HEK293 (cell line): ENCODE measurements at regions not wholly inside any gene's neighbourhood (a gene's known extent, or its start where the extent isn't known, plus 50 kb on each side); places are given as distances from the start of the nearest gene placed in this dataset.

Experiments used
- CTCF ChIA-PET: fragments of 350-600 bp; formaldehyde crosslinking; extraction: SDS; loops from one replicate; lab custom pipeline; 2021; ENCODE audit warnings: antibody characterized with exemption; lab: Yijun Ruan, JAX
- POLR2A ChIA-PET: fragments of 300-600 bp; formaldehyde crosslinking; extraction: SDS; loops from one replicate; lab custom pipeline; 2020; ENCODE audit warnings: antibody characterized with exemption, inconsistent platforms; lab: Yijun Ruan, JAX
- H3K27ac ChIP-seq: fragments of 200-500 bp; sonication (Bioruptor generic); 2 replicates; pipeline ENCODE4 v1.5.1; 2014; ENCODE audit warnings: low read depth, low read length, control low read depth, inconsistent platforms; ENCODE audit errors: extremely low read depth
- H3K36me3 ChIP-seq, 2 experiments: fragments of 200-500 bp in 1 of 2; sonication (Bioruptor generic) in 1 of 2; 1 replicate in 1 of 2; 2 replicates in 1 of 2; pipeline ENCODE4 v1.5.1; 2014 to 2017; ENCODE audit warnings: inconsistent platforms in 2 of 2, low read length in 2 of 2; ENCODE audit not compliant: control insufficient read depth in 2 of 2, insufficient read depth in 1 of 2
- H3K4me1 ChIP-seq: fragments of 200-500 bp; sonication (Bioruptor generic); 2 replicates; pipeline ENCODE4 v1.5.1; 2014; ENCODE audit warnings: mild to moderate bottlenecking, low read length, inconsistent platforms; ENCODE audit not compliant: control insufficient read depth, insufficient read depth
- H3K4me3 ChIP-seq: 2 replicates; pipeline ENCODE4 v1.5.1; 2011; ENCODE audit warnings: low read depth, mild to moderate bottlenecking, control low read depth, low read length, moderate library complexity
- H3K9me3 ChIP-seq: fragments of 200-500 bp; sonication (Bioruptor generic); 2 replicates; pipeline ENCODE4 v1.5.1; 2014; ENCODE audit warnings: low read depth, low read length, inconsistent platforms; ENCODE audit not compliant: control insufficient read depth, insufficient read depth
- GLIS2 ChIP-seq: fragments of 450-650 bp; formaldehyde crosslinking; IDR thresholded peaks from 2 replicates; pipeline ENCODE4 v1.5.1; 2016; ENCODE audit warnings: missing biosample characterization, missing genetic modification characterization
- KLF1 ChIP-seq: fragments of 450-650 bp; formaldehyde crosslinking; IDR thresholded peaks from 2 replicates; pipeline ENCODE4 v1.5.1; 2016; ENCODE audit warnings: missing biosample characterization, missing genetic modification characterization
- KLF8 ChIP-seq: fragments of 450-650 bp; formaldehyde crosslinking; IDR thresholded peaks from 2 replicates; pipeline ENCODE4 v1.5.1; 2016; ENCODE audit warnings: missing biosample characterization, missing genetic modification characterization
- MYNN ChIP-seq: fragments of 450-650 bp; formaldehyde crosslinking; IDR thresholded peaks from 2 replicates; pipeline ENCODE4 v1.5.1; 2016; ENCODE audit warnings: missing biosample characterization, missing genetic modification characterization, borderline replicate concordance
- PRDM10 ChIP-seq: fragments of 450-650 bp; formaldehyde crosslinking; IDR thresholded peaks from 2 replicates; pipeline ENCODE4 v1.5.1; 2016; ENCODE audit warnings: missing biosample characterization, missing genetic modification characterization
- SP2 ChIP-seq: fragments of 450-650 bp; formaldehyde crosslinking; IDR thresholded peaks from 2 replicates; pipeline ENCODE4 v1.5.1; 2016; ENCODE audit warnings: missing biosample characterization, missing genetic modification characterization
- TRIM28 ChIP-seq: IDR thresholded peaks from 2 replicates; pipeline ENCODE4 v1.6.1; 2011; ENCODE audit warnings: low read length, control low read depth, borderline replicate concordance
- YY2 ChIP-seq: fragments of 450-650 bp; formaldehyde crosslinking; IDR thresholded peaks from 2 replicates; pipeline ENCODE4 v1.5.1; 2016; ENCODE audit warnings: missing biosample characterization, missing genetic modification characterization
- ZBTB21 ChIP-seq: fragments of 450-650 bp; formaldehyde crosslinking; IDR thresholded peaks from 2 replicates; pipeline ENCODE4 v1.5.1; 2017; ENCODE audit warnings: missing biosample characterization, missing genetic modification characterization
- ZNF132 ChIP-seq: fragments of 450-650 bp; formaldehyde crosslinking; IDR thresholded peaks from 2 replicates; pipeline ENCODE4 v1.5.1; 2017; ENCODE audit warnings: missing biosample characterization, missing genetic modification characterization, borderline replicate concordance
- ZNF214 ChIP-seq: fragments of 450-650 bp; formaldehyde crosslinking; IDR thresholded peaks from 2 replicates; pipeline ENCODE4 v1.5.1; 2017; ENCODE audit warnings: missing biosample characterization, mild to moderate bottlenecking, missing genetic modification characterization, borderline replicate concordance
- ZNF354C ChIP-seq: fragments of 450-650 bp; formaldehyde crosslinking; IDR thresholded peaks from 2 replicates; pipeline ENCODE4 v1.5.1; 2016; ENCODE audit warnings: missing biosample characterization, missing genetic modification characterization, low read depth, borderline replicate concordance
- ZNF391 ChIP-seq: fragments of 450-650 bp; formaldehyde crosslinking; IDR thresholded peaks from 2 replicates; pipeline ENCODE4 v1.5.1; 2016; ENCODE audit warnings: low read depth, missing biosample characterization, missing genetic modification characterization, borderline replicate concordance
- ZNF423 ChIP-seq: fragments of 450-650 bp; formaldehyde crosslinking; IDR thresholded peaks from 2 replicates; pipeline ENCODE4 v1.5.1; 2016; ENCODE audit warnings: missing biosample characterization, missing genetic modification characterization
- ZNF433 ChIP-seq: fragments of 450-650 bp; formaldehyde crosslinking; IDR thresholded peaks from 2 replicates; pipeline ENCODE4 v1.5.1; 2016; ENCODE audit warnings: missing biosample characterization, missing genetic modification characterization, low read depth
- ZNF501 ChIP-seq: fragments of 450-650 bp; formaldehyde crosslinking; IDR thresholded peaks from 2 replicates; pipeline ENCODE4 v1.5.1; 2016; ENCODE audit warnings: missing biosample characterization, missing genetic modification characterization
- ZNF560 ChIP-seq: fragments of 450-650 bp; formaldehyde crosslinking; IDR thresholded peaks from 2 replicates; pipeline ENCODE4 v1.5.1; 2017; ENCODE audit warnings: missing biosample characterization, missing genetic modification characterization, borderline replicate concordance
- ZNF571 ChIP-seq: fragments of 450-650 bp; formaldehyde crosslinking; IDR thresholded peaks from 2 replicates; pipeline ENCODE4 v1.5.0; 2017; ENCODE audit warnings: missing biosample characterization, missing genetic modification characterization
- ZNF626 ChIP-seq: fragments of 450-650 bp; sonication (Bioruptor Pico); formaldehyde crosslinking; IDR thresholded peaks from 2 replicates; pipeline ENCODE4 v1.5.1; 2018; ENCODE audit warnings: missing biosample characterization, missing genetic modification characterization, inconsistent platforms
- ZNF658 ChIP-seq: fragments of 450-650 bp; formaldehyde crosslinking; IDR thresholded peaks from 2 replicates; pipeline ENCODE4; 2016; ENCODE audit warnings: missing biosample characterization, missing genetic modification characterization
- ZNF747 ChIP-seq: fragments of 450-650 bp; formaldehyde crosslinking; IDR thresholded peaks from 2 replicates; pipeline ENCODE4 v1.5.1; 2016; ENCODE audit warnings: missing biosample characterization, missing genetic modification characterization
- ZNF768 ChIP-seq: fragments of 450-650 bp; formaldehyde crosslinking; IDR thresholded peaks from 2 replicates; pipeline ENCODE4 v1.5.1; 2018; ENCODE audit warnings: missing biosample characterization, mild to moderate bottlenecking, missing genetic modification characterization
- ZNF776 ChIP-seq: fragments of 450-650 bp; formaldehyde crosslinking; IDR thresholded peaks from 2 replicates; pipeline ENCODE4 v1.5.0; 2017; ENCODE audit warnings: missing biosample characterization, missing genetic modification characterization, borderline replicate concordance
- ZSCAN23 ChIP-seq: fragments of 450-650 bp; formaldehyde crosslinking; IDR thresholded peaks from 2 replicates; pipeline ENCODE4 v1.5.1; 2016; ENCODE audit warnings: missing biosample characterization, missing genetic modification characterization
- TF ChIP-seq, protein P1 (sequence below): fragments of 450-650 bp; formaldehyde crosslinking; IDR thresholded peaks from 2 replicates; pipeline ENCODE4 v1.5.1; 2016; ENCODE audit warnings: missing biosample characterization, missing genetic modification characterization
- TF ChIP-seq, protein P2 (sequence below): fragments of 450-650 bp; formaldehyde crosslinking; IDR thresholded peaks from 2 replicates; pipeline ENCODE4 v1.5.1; 2016; ENCODE audit warnings: missing biosample characterization, missing genetic modification characterization

DNA sequence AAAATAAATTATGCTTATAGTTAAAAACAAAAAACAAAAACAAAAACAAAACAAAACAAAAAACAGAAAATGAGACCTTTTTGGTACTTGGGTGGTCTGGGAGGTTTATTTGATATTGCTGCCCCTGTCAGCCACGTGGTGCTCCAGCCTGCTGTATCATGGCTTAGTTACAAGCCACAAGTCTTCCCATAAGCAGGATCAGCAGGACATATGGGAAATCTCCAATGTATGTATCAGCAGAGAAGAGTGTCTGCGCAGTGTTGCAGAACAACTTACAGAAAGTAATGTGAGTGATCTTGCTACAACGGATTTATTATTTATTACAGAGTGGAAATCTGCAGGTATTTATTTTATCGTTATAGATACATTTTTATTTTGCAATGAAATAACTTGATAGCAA lies 423.0 kb upstream of the TMPRSS15 start:
- TF ChIP-seq KLF1 (no peak), GLIS2 (tag by site-specific recombination) (no peak), ZNF354C (tag by site-specific recombination) (no peak), ZNF571 (tag by site-specific recombination) (no peak), ZNF391 (tag by site-specific recombination) (no peak), YY2 (no peak), ZBTB21 (no peak), TRIM28 (no peak), KLF8 (tag by site-specific recombination) (no peak), ZNF768 (tag by site-specific recombination) (no peak), ZNF776 (tag by site-specific recombination) (no peak), SP2 (no peak), ZNF433 (tag by site-specific recombination) (no peak), ZSCAN23 (no peak), ZNF747 (tag by site-specific recombination) (no peak), ZNF423 (tag by site-specific recombination) (no peak), ZNF658 (tag by site-specific recombination) (no peak), PRDM10 (tag by site-specific recombination) (no peak)
- TF ChIP-seq, protein P1, sequence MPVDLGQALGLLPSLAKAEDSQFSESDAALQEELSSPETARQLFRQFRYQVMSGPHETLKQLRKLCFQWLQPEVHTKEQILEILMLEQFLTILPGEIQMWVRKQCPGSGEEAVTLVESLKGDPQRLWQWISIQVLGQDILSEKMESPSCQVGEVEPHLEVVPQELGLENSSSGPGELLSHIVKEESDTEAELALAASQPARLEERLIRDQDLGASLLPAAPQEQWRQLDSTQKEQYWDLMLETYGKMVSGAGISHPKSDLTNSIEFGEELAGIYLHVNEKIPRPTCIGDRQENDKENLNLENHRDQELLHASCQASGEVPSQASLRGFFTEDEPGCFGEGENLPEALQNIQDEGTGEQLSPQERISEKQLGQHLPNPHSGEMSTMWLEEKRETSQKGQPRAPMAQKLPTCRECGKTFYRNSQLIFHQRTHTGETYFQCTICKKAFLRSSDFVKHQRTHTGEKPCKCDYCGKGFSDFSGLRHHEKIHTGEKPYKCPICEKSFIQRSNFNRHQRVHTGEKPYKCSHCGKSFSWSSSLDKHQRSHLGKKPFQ (tag by site-specific recombination): no peak
- POLR2A ChIA-PET: no interaction called here
- CTCF ChIA-PET: interaction anchor here (0.6 kb wide), 1 partner anchor 18 kb away, joined by 3 read pairs; no protein-coding TSS in a partner anchor

DNA sequence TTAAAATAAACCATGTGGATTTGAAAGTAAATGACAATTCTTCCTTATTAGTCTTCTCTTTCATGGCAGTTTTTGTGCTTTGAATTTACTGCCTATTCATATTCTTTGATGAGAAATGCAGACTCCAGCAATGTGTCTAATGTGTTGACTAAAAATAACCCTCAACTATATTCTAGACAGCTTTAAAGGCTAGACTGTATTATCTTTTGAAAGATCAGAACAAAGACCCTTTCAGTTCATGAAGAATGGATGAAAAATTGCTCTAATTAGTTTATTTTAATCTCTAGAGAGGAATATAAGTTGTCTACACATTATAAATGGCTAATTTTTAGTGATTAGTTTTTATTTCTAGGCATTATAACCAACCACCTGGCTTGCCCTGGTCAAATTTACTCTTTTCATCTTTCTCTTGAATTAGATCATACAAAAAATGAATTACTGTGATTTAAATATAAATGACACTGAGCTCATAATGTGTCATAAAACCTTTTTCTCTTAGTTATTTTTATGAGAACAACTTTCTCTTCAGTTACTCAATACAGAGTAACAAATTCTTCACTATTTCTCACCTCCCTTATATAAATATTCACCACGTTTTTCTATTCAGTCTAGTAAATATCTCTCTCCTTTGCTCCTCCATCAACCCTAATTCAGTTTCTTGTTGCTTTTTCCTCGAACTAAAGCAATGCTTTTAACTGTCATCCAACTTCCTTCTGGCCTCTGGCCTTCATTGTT lies 428.5 kb upstream of the TMPRSS15 start:
- no peaks in the 10 kb centered on the region for H3K9me3 ChIP-seq
- H3K36me3 ChIP-seq: no peaks in the 10 kb centered on the region
- H3K27ac ChIP-seq: no peak overlapping the region
- ChIA-PET CTCF (interaction anchor here (0.6 kb wide), 1 partner anchor 237 kb away, joined by 3 read pairs; no protein-coding TSS in a partner anchor), POLR2A (no interaction called here)
- H3K4me1 ChIP-seq: no peaks in the 10 kb centered on the region
- H3K4me3 ChIP-seq: no peak overlapping the region
- no peak for TF ChIP-seq MYNN (tag by site-specific recombination)
- no peak for TF ChIP-seq ZNF560 (tag by site-specific recombination)
- TF ChIP-seq ZNF214: no peak
- no peak for TF ChIP-seq ZNF626
- TF ChIP-seq, protein P2, sequence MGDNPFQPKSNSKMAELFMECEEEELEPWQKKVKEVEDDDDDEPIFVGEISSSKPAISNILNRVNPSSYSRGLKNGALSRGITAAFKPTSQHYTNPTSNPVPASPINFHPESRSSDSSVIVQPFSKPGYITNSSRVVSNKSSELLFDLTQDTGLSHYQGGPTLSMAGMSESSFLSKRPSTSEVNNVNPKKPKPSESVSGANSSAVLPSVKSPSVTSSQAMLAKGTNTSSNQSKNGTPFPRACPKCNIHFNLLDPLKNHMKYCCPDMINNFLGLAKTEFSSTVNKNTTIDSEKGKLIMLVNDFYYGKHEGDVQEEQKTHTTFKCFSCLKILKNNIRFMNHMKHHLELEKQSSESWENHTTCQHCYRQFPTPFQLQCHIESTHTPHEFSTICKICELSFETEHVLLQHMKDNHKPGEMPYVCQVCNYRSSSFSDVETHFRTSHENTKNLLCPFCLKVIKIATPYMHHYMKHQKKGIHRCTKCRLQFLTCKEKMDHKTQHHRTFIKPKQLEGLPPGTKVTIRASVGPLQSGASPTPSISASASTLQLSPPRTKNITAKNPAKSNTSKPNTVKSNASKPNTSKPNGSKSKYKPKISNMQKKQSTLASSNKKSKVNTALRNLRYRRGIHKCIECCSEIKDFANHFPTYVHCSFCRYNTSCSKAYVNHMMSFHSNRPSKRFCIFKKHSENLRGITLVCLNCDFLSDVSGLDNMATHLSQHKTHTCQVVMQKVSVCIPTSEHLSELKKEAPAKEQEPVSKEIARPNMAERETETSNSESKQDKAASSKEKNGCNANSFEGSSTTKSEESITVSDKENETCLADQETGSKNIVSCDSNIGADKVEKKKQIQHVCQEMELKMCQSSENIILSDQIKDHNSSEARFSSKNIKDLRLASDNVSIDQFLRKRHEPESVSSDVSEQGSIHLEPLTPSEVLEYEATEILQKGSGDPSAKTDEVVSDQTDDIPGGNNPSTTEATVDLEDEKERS: no peak
- TF ChIP-seq ZNF132: no peak
- TF ChIP-seq ZNF501: no peak

More for the DNA sequence above, 423.0 kb upstream of the TMPRSS15 start:
- Histone ChIP-seq H3K36me3 (no peaks in the 10 kb centered on the region), H3K9me3 (no peaks in the 10 kb centered on the region), H3K4me1 (no peaks in the 10 kb centered on the region), H3K4me3 (no peak overlapping the region), H3K27ac (no peak overlapping the region)
